H1 (cell line): ENCODE measurements at regions not wholly inside any gene's neighbourhood (a gene's known extent, or its start where the extent isn't known, plus 50 kb on each side); places are given as distances from the start of the nearest gene placed in this dataset.

Source experiments
- CHD7 ChIP-seq: fragments of 300-600 bp; sonication (generic); IDR thresholded peaks from 2 replicates; pipeline ENCODE4 v1.7.1; 2012; ENCODE audit warnings: low read length, moderate library complexity, mild to moderate bottlenecking, inconsistent platforms; ENCODE audit not compliant: insufficient replicate concordance
- MAX ChIP-seq: IDR thresholded peaks from 2 replicates; pipeline ENCODE4 v1.6.1; 2012; ENCODE audit warnings: inconsistent platforms

- TF ChIP-seq CHD7 (no peak), MAX (no peak)
These were observed 261.3 kb upstream of the MOCS1 start (continued) for GRCh38 chr6:40195428-40196134.
